Stimulated activated CD8-positive, alpha-beta memory T cell treated with anti-CD3 and anti-CD28 coated beads, Interleukin-7, amount 100 ng/mL, for 4 hours (primary cell): ENCODE measurements at regions not wholly inside any gene's neighbourhood (a gene's known extent, or its start where the extent isn't known, plus 50 kb on each side); places are given as distances from the start of the nearest gene placed in this dataset.

Experiments
- DNase-seq, 2 donors: peaks; one replicate each; pipeline ENCODE4 v3.0.0-alpha.2; 2020; ENCODE audit warnings: low read depth in 2 of 2

DNA sequence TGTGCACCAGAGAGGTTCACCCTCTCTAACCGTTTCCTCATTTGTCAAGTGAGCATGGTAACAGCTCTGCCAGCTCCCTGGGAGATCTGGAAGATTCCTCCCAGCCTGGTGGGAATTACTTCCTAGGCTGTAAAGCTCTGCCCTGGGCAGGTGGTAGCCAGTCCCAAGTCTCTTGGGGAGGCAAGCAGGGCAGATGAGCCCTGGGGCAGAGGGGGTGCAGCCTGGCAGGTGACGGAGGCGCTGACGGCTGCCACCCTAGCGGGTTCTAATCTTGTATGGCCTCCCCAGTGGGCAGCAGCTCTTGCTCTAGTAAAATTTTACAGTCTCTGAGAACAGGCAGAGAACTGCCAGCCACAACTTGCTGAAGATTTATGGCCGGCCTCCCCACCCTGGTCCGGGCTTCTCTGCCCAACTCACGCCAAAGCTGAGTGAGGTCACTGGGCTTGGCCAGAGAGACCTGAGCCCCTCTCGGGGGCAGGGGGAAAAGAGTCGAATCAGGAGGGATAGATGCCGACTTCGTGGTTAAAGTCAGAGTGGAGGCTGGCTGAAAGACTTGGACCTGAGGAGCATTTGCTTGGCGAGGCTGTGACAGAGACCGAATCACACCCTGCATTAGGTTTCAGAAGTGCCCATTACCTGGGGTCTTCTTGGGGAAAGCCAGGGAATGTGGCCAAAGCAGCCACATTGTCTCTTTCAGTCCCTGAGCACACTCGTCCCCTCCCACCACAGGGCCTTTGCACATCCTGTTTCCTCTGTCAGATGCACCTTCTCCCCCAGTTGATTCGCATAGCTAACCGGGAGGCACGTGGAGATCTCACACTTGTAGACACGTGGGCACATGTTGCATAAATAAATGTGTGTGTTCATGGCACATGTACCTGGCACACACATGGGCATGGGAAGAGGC lies 188.2 kb downstream of the MN1 start:
- DNase-seq: no peak

DNA sequence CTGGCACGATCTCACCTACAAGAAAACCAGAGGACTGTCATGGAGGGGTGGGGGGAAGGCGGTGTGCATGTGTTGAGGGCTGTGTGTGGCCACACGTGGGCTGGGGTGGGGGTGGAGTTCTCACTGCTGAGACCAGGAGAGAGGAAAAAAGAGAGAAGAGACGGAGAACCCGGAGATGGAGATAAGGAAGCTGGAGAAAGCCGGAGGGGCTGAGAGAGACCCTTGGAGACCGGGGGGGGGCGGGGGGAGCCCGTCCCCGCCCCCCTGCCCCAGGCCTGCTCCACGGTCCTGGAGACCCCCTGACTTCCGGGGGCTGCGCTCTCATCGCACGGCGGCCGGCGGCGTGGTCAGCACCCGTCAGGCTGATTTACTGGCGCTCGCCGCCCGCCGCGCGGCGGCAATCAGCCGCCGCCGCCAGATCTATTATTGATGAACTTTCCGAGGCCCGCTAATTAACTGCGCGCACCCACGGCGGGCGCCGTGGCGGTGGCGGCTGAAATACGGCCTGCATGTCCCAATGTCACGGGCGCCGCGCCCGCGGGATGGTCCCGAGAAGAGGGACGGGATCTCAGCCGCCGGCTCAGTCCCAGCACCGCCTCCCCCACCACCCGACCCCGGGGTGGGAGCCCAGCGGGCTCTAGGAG lies 187.4 kb downstream of the MN1 start:
- DNase-seq: no peak

DNA sequence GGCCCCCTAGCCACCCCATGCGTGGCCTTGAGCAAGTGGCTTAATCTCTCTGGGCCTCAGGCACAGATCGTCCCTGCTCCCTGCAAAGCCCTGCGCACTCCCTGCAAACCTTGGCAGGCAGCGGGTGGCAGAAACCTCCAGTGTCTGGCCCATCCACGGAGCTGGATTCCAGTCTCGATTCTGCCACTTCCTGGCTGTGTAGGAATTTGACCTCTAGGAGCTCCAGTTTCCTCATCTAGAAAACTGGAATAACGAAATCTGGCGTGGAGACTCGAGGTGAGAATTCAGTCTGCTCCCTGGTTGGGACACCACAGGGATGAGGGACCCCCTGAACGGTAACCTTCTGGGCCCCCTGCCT lies 186.9 kb downstream of the MN1 start:
- no peak for DNase-seq

DNA sequence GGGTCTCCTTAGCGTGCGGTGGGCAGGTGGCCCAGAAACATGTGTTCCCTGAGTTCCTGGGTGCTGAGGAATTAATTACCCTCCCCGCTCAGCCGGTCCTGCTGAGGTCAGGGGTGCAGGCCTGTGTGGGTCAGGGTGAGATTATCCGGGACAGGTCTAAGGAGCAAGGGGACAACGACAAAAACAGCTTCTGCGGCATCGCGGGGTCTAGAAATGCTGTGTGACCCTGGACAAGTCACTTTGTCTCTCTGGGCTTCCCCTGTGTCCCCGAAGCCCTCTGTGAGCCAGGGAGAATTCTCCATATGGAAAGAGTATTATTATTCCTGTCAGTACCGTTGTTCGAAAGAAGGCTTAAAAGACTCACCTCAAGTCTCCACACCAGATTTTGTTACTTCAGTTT lies 186.1 kb downstream of the MN1 start:
- no peak for DNase-seq

DNA sequence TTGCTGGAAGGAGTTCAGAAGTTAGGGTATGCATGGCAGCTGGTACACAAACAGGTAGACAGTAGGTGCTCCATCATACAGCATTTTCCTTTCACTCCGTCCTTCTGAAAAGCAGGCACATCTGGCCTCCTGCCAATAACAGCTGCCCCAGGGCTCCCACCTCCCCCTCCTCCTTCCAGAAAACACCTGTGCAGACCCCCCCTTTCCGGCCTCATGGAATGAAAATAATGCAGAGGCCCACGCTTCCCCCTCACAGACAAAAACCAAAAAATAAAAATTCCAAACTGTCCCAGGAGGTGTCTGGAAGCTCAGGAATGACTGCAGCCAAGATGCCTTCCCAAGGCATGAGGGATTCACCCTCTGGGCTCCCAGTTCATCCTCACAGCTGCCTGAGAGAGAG lies 185.5 kb downstream of the MN1 start:
- DNase-seq: no peak

DNA sequence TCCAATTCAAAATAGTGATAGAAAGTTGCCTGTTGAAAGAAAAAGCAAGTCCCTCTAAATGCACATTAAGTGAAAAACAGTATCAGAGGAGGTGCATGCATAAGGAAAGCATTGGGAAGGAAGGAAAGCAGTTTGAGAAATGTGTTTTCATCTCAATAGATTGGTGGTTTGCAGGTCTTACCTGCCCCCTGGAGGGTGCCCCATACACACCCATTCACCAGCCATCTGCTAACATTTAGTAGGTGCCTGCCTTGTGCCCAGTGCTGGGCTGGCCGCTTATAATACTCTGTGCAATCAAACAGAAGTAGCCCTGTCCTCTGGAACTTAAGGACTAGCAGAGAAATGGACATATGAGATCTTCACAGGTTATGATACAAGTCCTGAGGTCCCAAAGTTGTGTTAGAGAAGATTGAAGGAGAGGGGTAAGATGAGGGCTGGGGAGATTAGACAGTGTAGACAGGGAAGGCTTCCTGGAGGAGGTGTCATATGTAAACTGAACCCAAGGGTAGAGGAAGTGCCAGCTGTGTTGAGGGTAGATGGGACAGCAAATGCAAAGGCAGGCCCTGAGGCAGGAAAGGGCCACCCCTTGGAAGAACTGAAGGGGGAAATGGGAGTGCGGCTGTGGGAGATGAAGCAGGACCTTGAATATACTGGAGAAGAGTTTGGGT lies 184.2 kb downstream of the MN1 start:
- no peak for DNase-seq

DNA sequence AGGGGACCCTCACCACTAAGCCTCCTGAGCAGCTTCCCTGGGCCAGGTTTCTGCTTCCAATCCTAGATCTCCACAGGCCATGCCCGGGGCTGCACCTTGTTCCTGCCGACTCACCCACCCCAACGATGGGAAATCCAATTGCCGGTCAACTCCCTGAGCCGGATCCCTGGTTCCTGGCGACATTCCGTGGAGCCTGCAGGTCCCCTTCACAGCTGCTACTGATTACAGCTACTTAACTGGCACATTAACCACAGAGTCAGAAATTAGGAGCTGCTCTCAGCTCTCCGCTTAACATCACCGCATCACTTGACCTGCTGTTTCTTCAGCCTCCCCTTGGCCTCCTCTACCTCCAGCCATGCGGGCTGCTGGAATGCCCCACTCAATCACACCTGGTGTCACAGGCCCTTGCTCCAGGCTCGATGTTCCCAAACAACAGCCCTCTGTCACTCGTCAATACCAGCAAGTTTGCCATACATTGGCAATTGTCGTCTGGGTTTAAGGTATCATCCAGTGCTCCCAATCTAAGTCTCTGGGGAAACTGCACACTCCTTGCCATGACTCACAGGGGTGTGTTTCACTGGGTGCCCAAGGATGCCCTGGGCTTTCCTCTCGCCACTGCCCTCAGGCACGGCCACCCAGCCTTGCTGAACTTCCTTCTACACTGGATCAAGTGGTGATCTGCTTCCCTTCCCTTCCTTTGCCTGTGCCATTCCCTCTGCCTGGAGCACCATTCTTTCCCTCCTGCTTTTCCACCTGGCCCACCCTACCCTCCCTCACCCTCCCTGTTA lies 181.0 kb downstream of the MN1 start:
- no peak for DNase-seq

DNA sequence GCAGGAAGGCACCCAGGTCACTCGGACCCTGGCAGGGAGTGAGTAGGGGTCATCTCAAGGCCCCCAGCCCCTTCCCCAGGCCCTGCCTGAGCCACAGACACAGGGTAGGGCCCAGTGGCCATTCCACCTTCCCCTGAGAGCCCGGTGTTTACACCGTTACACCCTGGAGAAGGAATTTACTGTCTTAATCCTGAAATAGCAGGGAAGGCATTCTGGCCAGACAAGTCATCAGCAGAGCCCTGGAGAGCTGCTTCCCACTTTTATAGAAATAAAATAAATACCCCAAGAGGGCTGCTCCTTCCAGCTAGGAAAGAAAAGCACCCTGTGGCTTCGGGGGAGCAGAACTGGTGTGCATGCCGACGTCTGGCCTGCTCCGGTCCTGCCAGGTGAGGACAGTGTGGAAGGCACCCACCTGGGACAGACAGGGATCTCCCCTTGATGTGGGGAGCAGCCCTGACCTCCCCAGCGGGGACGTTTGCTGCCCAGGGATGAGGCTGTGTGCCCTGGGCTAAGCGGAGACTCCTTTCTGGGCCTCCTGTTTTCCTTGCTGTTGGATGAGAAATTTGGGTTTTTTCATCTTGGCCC lies 180.0 kb downstream of the MN1 start:
- DNase-seq: no peak

DNA sequence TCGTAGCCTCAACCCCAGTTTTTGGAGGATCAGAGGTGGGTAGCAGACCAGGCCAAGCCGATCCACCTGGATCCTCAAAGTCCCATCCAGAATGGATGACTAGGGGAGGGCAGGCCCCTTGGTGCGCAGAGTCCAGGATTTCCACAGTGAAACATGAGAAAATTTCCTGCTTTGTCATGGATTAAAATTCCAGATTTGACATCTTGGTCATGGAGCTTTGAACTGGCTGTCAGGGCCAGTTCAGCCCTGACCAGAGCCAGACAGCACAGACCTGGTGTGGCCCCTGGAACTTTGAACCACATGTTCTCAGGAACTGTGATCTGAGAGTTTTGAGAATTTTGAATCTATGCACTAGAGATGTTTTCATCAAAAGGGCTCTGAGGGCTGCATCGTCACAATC lies 177.5 kb downstream of the MN1 start:
- no peak for DNase-seq

DNA sequence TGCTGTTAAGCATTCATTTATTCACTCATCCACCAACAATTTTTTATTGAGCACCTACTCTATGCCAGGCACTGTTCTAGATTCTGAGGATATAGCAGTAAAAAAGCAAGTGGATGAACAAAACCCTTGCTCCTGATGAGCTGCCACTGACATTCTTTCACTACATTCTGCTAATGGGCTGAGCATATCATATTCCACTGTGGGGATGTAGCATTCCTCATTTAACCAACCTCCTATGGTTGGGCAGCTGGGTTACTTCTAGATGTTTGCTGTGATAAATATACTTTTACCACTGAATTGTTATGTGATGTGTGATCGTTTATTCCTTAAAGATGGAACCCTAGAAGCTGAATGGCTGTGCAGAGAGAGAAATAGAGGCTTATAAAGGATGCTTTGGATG lies 176.9 kb downstream of the MN1 start:
- no peak for DNase-seq

DNA sequence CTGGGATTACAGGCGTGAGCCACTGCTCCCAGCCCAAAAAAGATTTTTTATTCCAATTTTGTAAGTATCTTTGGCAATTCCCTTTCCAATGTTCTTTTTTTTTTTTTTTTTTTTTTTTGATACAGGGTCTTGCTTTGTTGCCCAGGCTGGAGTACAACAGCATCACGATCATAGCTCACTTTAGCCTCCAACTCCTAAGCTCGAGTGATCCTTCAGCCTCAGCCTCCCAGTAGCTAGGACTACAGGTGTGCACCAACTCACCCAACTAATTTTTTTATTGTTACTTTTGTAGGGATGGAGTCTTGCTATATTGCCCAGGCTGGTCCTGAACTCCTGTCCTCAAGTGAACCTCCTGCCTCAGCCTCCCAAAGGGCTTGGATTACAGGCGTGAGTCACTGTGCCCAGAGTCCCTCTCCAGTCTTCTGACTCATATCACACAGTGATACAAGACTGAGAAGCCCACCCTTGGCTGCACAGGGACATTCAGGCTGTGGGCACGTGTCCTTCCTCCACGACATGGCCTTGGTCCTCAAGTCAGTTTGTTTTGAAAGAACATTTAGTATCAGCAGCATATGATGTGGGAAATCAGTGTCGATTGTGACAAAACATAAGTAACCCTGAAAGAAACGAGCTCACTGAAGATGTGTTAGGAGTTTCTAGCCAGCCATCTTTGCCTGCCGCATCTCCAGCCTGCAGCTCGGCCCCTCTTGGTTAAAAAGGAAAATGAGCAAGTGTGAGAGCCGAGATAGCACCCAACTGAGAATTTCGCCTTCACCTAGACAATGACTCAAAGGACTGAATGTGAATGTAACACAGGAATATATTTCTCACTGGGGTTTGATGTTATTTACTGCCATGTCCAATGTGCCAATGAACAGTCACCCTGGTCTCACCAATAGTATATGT lies 175.5 kb downstream of the MN1 start:
- DNase-seq: no peak

DNA sequence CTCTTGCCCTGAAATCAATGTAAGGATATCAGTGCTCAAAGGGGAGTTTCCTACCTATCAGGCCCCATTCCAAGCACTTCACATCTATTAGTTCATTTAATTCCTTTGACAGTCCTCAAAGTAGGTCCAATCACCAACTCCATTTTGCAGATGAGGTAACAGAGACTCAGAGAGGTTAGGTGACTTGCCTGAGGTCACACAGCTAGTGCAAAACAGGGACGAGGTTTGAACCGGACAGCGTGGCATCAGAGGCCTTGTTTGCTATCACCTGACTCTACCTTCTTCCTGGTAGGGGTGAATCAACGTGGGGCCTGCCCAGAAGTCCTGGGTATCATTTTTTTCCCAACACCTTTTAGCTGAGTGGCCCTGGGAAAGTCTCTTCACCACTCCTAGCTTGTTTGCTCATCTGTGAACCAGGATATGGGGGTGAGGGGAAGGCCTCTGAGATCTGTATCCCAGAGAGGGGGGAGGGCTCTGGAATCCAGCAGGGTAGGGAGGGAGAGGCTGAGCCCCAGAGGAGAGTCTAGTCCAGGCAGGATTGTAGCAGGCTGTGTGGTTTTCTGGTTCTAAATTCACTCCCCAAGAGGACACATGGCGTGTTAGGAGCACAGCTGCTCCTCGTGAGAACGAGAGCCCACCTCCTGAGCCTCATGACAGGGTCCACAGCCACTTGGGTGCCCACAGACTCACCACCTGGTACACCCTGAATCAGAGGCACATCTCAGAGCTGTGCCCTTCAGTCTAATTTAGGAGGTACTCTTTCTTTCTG lies 174.7 kb downstream of the MN1 start:
- no peak for DNase-seq

DNA sequence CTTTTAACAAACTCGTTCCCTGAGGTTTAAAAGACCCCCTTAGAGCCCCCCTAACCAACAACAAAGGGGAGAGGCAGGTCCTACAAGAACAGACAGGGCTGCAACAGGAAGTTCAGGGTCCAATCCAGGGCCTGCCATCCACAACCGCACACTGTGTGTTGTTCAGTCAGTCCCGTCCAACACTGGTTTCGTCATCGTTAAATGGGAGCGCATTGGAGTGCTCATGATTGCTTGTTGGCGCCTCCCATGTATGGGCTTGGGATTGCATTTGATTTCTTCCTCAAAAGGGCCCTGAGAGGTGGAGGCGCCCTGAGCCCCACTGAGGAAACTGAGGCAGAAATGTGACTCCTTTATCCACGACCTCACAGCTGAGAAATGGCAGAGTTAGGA lies 174.1 kb downstream of the MN1 start:
- no peak for DNase-seq

DNA sequence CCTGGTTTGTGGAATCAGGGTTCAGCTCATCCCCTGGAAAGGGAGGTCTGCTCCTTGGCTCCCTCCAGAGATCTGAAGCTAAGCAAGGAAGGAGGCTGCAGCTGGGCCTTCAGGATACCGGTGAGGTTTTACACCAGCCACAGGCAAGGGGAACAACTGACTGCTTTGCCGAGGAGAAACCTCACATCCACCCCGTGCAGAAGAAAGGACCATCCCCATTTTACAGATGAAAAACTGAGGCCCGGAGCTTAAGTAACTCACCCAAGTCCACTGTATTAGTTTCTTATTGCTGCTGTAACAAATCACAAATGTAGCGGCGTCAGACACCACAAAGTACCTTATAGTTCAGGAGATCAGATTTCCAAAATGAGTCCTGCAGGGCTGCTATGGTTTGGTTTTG lies 173.7 kb downstream of the MN1 start:
- no peak for DNase-seq

DNA sequence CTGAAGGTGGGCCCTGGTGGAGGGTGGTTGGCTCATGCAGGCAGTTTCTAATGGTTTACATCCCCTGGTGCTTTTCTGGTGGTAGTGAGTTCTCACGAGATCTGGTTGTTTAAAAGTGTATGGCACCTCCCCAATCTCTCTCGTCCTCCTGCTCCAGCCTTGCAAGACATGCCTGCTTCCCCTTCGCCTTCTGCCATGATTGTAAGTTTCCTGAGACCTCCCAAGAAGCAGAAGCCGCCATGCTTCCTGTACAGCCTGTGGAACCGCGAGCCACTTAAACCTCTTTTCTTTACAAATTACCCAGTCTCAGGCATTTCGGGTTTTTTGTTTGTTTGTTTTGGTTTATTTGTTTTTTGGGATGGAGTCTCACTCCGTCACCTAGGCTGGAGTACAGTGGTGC lies 173.2 kb downstream of the MN1 start:
- no peak for DNase-seq

DNA sequence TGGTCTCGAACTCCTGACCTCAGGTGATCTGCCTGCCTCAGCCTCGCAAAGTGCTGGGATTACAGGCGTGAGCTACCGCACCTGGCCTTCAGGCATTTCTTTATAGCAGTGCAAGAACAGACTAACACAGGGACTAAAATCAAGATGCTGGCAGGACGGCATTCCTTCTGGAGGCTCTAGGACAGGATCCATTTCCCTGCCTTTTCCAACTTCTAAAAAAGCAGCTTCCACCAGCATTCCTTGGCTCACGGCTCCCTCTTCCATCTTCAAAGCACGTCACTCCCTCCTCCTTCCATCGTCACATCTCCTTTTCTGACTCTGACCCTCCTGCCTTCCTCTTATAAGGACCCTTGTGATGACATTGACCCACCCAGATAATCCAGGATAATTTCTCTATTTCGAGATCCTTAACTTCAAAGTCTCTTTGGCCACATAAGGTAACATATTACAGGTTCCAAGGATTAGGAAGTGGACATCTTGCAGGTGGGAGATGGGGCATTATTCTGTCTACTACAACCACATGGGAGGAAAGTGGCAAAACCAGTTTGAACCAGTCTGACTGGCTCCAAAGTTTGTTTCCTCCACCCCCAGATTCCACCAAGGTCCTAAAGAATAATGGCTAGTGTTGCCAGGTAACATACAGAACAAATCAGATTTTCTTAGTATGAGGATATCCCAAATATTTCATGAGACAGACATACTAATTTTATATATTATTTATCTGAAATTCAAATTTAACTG lies 172.5 kb downstream of the MN1 start:
- DNase-seq: no peak

DNA sequence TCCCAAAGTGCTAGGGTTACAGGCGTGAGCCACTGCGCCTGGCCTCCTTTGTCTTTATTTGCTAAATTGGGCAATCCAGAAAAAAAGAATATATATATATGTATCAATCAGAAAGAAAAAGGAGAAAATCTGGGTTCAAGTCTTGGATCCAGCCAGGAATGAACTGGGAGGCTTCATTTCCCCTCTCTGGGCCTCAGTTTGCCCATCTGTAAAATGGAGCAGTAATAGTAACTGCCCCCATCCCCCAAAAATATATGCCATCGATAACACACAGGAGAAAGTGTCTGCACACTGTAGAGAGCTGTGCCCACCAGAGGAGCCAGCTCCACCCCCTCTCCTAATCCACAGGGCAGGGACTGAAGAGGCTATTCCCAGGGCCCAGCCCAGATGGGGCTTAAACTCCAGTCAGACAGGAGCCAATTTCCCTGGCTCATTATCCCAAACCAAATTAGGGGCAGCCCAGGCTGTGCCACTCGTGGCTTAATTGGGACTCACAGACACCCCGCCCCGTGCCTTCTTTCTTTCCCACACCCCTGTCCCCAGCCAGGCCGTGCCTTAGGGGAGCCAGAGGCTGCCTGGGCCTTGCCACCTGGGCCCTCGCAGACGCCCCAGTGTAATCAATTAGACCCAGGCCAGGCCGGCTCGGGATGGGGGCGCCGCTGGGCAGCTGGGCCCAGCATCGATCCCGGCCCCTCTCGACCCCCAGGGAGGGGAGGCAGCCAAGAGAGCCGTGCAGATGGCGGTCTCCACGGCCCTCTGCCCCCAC lies 171.5 kb downstream of the MN1 start:
- DNase-seq: no peak

DNA sequence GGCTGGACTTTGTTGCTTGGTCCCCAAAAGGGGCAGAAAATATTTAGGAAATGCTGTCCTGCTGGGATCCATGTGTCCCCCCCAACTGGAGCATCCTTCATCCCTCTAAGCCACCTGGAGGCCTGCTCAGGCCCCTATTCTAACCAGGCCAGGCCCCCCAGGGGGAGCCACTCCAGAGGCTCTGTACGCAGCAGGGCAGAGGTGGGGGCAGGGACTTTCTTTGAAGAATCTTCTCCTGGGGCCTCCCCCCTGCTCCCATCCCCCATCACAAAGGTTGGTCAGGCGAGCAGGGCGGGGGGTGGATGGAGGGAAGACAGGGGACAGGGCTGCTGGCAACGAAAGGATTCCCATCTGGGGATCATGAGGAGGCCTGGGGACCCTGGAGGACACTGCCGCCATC lies 170.8 kb downstream of the MN1 start:
- no peak for DNase-seq

DNA sequence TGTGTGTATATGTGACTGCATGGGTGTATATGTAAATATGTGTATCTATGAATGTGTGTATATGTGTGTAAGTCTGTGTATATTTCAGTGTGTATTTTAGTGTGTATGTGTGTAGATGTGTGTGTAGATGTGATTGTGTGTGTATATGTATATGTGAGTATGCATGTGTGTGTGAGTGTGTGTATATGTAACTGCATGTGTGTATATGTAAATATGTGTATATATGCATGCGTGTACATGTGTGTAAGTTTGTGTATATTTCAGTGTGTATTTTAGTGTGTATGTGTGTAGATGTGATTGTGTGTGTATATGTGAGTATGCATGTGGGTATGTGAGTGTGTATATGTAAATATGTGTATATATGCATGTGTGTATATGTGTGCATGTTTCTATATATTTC lies 169.9 kb downstream of the MN1 start:
- DNase-seq: no peak
